HepG2 (cell line): ENCODE measurements at regions not wholly inside any gene's neighbourhood (a gene's known extent, or its start where the extent isn't known, plus 50 kb on each side); places are given as distances from the start of the nearest gene placed in this dataset.

Experiments used
- ATAC-seq: fragments of 200-7000 bp; cut with Tn5 transposase; 3 replicates; pipeline ENCODE4 v1.9.1; 2020; ENCODE audit warnings: mild to moderate bottlenecking, moderate library complexity
- BruUV-seq: library from RNA; stranded (reverse); fragments of 400-500 nt; replicated peaks from 2 replicates; lab custom pipeline; 2021; lab: Mats Ljungman, UMichigan
- CTCF ChIA-PET: fragments of 300-600 bp; formaldehyde crosslinking; extraction: SDS; loops from one replicate; lab custom pipeline; 2021; ENCODE audit warnings: low total read pairs, inconsistent platforms, low intra/inter-chr PET ratio; lab: Yijun Ruan, JAX
- POLR2A ChIA-PET: fragments of 350-600 bp; sonication (Branson Sonifier 250); formaldehyde crosslinking; loops from one replicate; lab custom pipeline; 2020; ENCODE audit warnings: antibody characterized with exemption, inconsistent platforms; lab: Yijun Ruan, JAX
- DNase-seq: peaks from one replicate; pipeline ENCODE4 v3.0.0-alpha.2; 2015; ENCODE audit warnings: low spot score
- FAIRE-seq: peaks from 3 replicates; lab custom pipeline; 2011; peaks lifted over from hg19 to GRCh38; lab: Jason Lieb, UNC
- H2AFZ ChIP-seq: one replicate; pipeline ENCODE4 v1.6.1; 2011; ENCODE audit warnings: low read length, inconsistent platforms
- H3K27ac ChIP-seq: fragments of 300-600 bp; 3 replicates; pipeline ENCODE4 v1.8.0; 2011; ENCODE audit warnings: mixed run types, mild to moderate bottlenecking, mixed read lengths, low read length, inconsistent platforms; ENCODE audit not compliant: insufficient read depth; ENCODE audit errors: extremely low read length
- H3K27me3 ChIP-seq, 2 experiments: fragments of 200-600 bp in 1 of 2; 2 replicates in 1 of 2; 3 replicates in 1 of 2; pipeline versions ENCODE4 v1.6.0 to v1.8.0; 2011; ENCODE audit warnings: low read length in 2 of 2, mild to moderate bottlenecking in 2 of 2, moderate library complexity in 2 of 2, inconsistent platforms in 1 of 2; ENCODE audit not compliant: insufficient read depth in 2 of 2, control insufficient read depth in 1 of 2
- H3K36me3 ChIP-seq, 2 experiments: fragments of 200-600 bp in 1 of 2; replicated peaks in 1 of 2; 2 replicates in 1 of 2; 3 replicates in 1 of 2; pipeline versions ENCODE4 v1.5.1 to v1.8.0; 2011; ENCODE audit warnings: low read length in 2 of 2, inconsistent platforms in 1 of 2; ENCODE audit not compliant: insufficient read depth in 2 of 2, control insufficient read depth in 1 of 2
- H3K4me1 ChIP-seq: 2 replicates; pipeline ENCODE4 v1.5.1; 2012; ENCODE audit warnings: low read length, inconsistent platforms; ENCODE audit not compliant: insufficient read depth
- H3K4me2 ChIP-seq: 2 replicates; pipeline ENCODE4 v1.6.0; 2011; ENCODE audit warnings: low read depth, low read length, inconsistent platforms
- H3K4me3 ChIP-seq, 3 experiments: fragments of 200-600 bp in 1 of 3; sonication (generic), shearing (Covaris generic) in 1 of 3; replicated peaks in 1 of 3; 2 replicates each; pipeline ENCODE4 v1.5.1; 2011 to 2016; ENCODE audit warnings: low read length in 3 of 3, inconsistent platforms in 2 of 3, low read depth in 2 of 3, mild to moderate bottlenecking in 2 of 3, control low read depth in 1 of 3, mixed read lengths in 1 of 3; ENCODE audit not compliant: insufficient read depth in 1 of 3
- H3K79me2 ChIP-seq: one replicate; pipeline ENCODE4 v1.6.1; 2011; ENCODE audit warnings: low read length, inconsistent platforms; ENCODE audit not compliant: insufficient read depth
- H3K9ac ChIP-seq: 2 replicates; pipeline ENCODE4 v1.6.0; 2011; ENCODE audit warnings: mild to moderate bottlenecking, low read depth, low read length, inconsistent platforms; ENCODE audit not compliant: insufficient read depth
- H3K9me3 ChIP-seq: 2 replicates; pipeline ENCODE4 v1.5.1; 2012; ENCODE audit warnings: mild to moderate bottlenecking, low read length
- H4K20me1 ChIP-seq: 2 replicates; pipeline ENCODE4 v1.6.0; 2011; ENCODE audit warnings: inconsistent platforms, mild to moderate bottlenecking, low read length, moderate library complexity; ENCODE audit not compliant: insufficient read depth
- CBX1 ChIP-seq: IDR thresholded peaks from one replicate; pipeline ENCODE4 v1.6.1; 2016; ENCODE audit warnings: antibody characterized with exemption, low read depth
- CBX2 ChIP-seq, 2 experiments: fragments of 200-600 bp in 1 of 2; sonication (generic); formaldehyde crosslinking in 1 of 2; IDR thresholded peaks; 2 replicates each; pipeline versions ENCODE4 v1.7.0 to v1.8.1; 2018 to 2022; ENCODE audit warnings: low read depth in 2 of 2, low read length in 1 of 2, mild to moderate bottlenecking in 1 of 2, missing genetic modification reagents in 1 of 2
- GFI1 ChIP-seq: sonication (generic); formaldehyde crosslinking; IDR thresholded peaks from 2 replicates; pipeline ENCODE4 v1.5.0; 2020; ENCODE audit warnings: missing genetic modification reagents, mild to moderate bottlenecking, borderline replicate concordance
- MAX ChIP-seq: IDR thresholded peaks from 2 replicates; pipeline ENCODE4 v1.6.1; 2012; ENCODE audit warnings: inconsistent platforms
- THAP7 ChIP-seq: sonication (generic); formaldehyde crosslinking; IDR thresholded peaks from 2 replicates; pipeline ENCODE4 v1.8.1; 2023; ENCODE audit warnings: mild to moderate bottlenecking, missing genetic modification reagents
- ZBTB33 ChIP-seq: sonication (generic); formaldehyde crosslinking; IDR thresholded peaks from 2 replicates; pipeline ENCODE4 v1.4.0; 2020; ENCODE audit warnings: missing genetic modification reagents
- ZNF18 ChIP-seq: sonication (generic); formaldehyde crosslinking; IDR thresholded peaks from 2 replicates; pipeline ENCODE4 v1.8.0; 2022; ENCODE audit warnings: mild to moderate bottlenecking, missing genetic modification reagents; ENCODE audit not compliant: insufficient replicate concordance
- ZNF530 ChIP-seq: sonication (generic); formaldehyde crosslinking; IDR thresholded peaks from 2 replicates; pipeline ENCODE4 v1.5.0; 2020; ENCODE audit warnings: low read depth, mild to moderate bottlenecking, missing genetic modification reagents
- WGBS: methylation state at CpG from one replicate; pipeline ENCODE4 v1.1.6; 2017; ENCODE audit warnings: low lambda C conversion rate; 5-methylcytosine and 5-hydroxymethylcytosine counted together
- in situ Hi-C: cut with HindIII; loops from 2 replicates; pipeline ENCODE4 v1.10.0; 2017; ENCODE audit warnings: low pct_unique_long_range_greater_than_20kb; ENCODE audit not compliant: extremely low pct_ligation_motif_present
- intact Hi-C: fragments of 100-400 bp; cut with micrococcal nuclease; formaldehyde crosslinking; loops from one replicate; pipeline ENCODE4 v1.10.0; 2022; ENCODE audit not compliant: unreplicated experiment

- TF ChIP-seq CBX1: no peak
These were observed 72.8 kb upstream of the CDYL start (continued) for GRCh38 chr6:4703382-4703781.

- ATAC-seq (no peak), DNase-seq (no peak), FAIRE-seq (no peak)
- no peaks in the 10 kb centered on the region for H3K36me3 ChIP-seq
- no peak overlapping the region for H2AFZ ChIP-seq
- intact Hi-C loops: no loop called here
- H3K27me3 ChIP-seq: peaks cover 0 to 7% of the 10 kb centered on the region in 2 experiments; a peak in 2 of 5 replicates
- no peak overlapping the region for H3K27ac ChIP-seq
- WGBS: 2% methylated on average over 3 of the region's 3 CpGs
- H3K9me3 ChIP-seq: no peaks in the 10 kb centered on the region
- no peaks in the 10 kb centered on the region for H3K4me1 ChIP-seq
- TF ChIP-seq MAX (no peak), THAP7 (no peak), CBX2 (IDR thresholded peaks at IDR 0.05; ENCODE audit: low read depth, low read length) (no peak), CBX2 (CRISPR knock-in tag; IDR thresholded peaks at IDR 0.05; ENCODE audit: low read depth) (no peak), GFI1 (no peak), ZNF18 (CRISPR knock-in tag) (no peak), ZNF530 (no peak), ZBTB33 (CRISPR knock-in tag) (no peak)
- ChIA-PET CTCF (no interaction called here), POLR2A (no interaction called here)
- no peaks in the 10 kb centered on the region for H4K20me1 ChIP-seq
- BruUV-seq: no TSS peak
- H3K4me3 ChIP-seq: no peak overlapping the region
- no peaks in the 10 kb centered on the region for H3K79me2 ChIP-seq
- in situ Hi-C loops: no loop called here
- no peak overlapping the region for H3K4me2 ChIP-seq
- no peak overlapping the region for H3K9ac ChIP-seq
These were observed 77.1 kb upstream of the CDYL start for GRCh38 chr6:4698901-4699659.
